Transverse colon (tissue), 3 donors: ENCODE measurements at regions not wholly inside any gene's neighbourhood (a gene's known extent, or its start where the extent isn't known, plus 50 kb on each side); places are given as distances from the start of the nearest gene placed in this dataset.

Source experiments
- POLR2A ChIP-seq: fragments of 450-650 bp; IDR thresholded peaks from one replicate; pipeline ENCODE4 v1.6.1; 2016; ENCODE audit warnings: antibody characterized with exemption, mild to moderate bottlenecking, moderate library complexity
- POLR2AphosphoS5 ChIP-seq, 3 donors: sonication (generic); formaldehyde crosslinking; IDR thresholded peaks; one replicate each; pipeline ENCODE4 v1.6.1; 2016; ENCODE audit warnings: antibody characterized with exemption in 3 of 3

GRCh38 chr1:177525176-177525575, 354.4 kb downstream of the BRINP2 start:
- TF ChIP-seq POLR2A (no peak), POLR2AphosphoS5 (IDR thresholded peaks at IDR 0.05) (no peak)
